Liver (tissue), 3 donors: ENCODE measurements at regions not wholly inside any gene's neighbourhood (a gene's known extent, or its start where the extent isn't known, plus 50 kb on each side); places are given as distances from the start of the nearest gene placed in this dataset.

Experiments used
- GABPA ChIP-seq, 2 donors: IDR thresholded peaks in 1 of 2; conservative IDR thresholded peaks in 1 of 2; 2 replicates each; pipeline ENCODE4 v1.6.1; 2016; ENCODE audit warnings: antibody characterized with exemption in 2 of 2, mild to moderate bottlenecking in 1 of 2, moderate library complexity in 1 of 2
- HNF4A ChIP-seq, 2 donors: conservative IDR thresholded peaks; 2 replicates each; pipeline ENCODE4 v1.6.1; 2016; ENCODE audit warnings: antibody characterized with exemption in 2 of 2, mild to moderate bottlenecking in 2 of 2
- NR2F2 ChIP-seq: IDR thresholded peaks from 2 replicates; pipeline ENCODE4 v1.6.1; 2016; ENCODE audit warnings: antibody characterized with exemption
- RAD21 ChIP-seq, 2 donors: IDR thresholded peaks; 2 replicates each; pipeline ENCODE4 v1.6.1; 2016; ENCODE audit warnings: antibody characterized with exemption in 2 of 2, mild to moderate bottlenecking in 2 of 2
- RXRA ChIP-seq, 2 donors: IDR thresholded peaks; 2 replicates each; pipeline ENCODE4 v1.6.1; 2017 to 2018; ENCODE audit warnings: antibody characterized with exemption in 2 of 2, mild to moderate bottlenecking in 1 of 2
- TF ChIP-seq, protein P1 (sequence below): IDR thresholded peaks from 2 replicates; pipeline ENCODE4 v1.6.1; 2016; ENCODE audit warnings: antibody characterized with exemption, mild to moderate bottlenecking
- TF ChIP-seq, protein P2 (sequence below): fragments of 150-350 bp; IDR thresholded peaks from 2 replicates; pipeline ENCODE4 v1.5.1; 2017; ENCODE audit warnings: improper control_type of control experiment, low read depth, low read length; ENCODE audit not compliant: missing input control
- TF ChIP-seq, protein P3 (sequence below): IDR thresholded peaks from 2 replicates; pipeline ENCODE4 v1.6.1; 2016; ENCODE audit warnings: antibody characterized with exemption
- TF ChIP-seq, protein P4 (sequence below): IDR thresholded peaks from 2 replicates; pipeline ENCODE4 v1.6.1; 2016; ENCODE audit warnings: antibody characterized with exemption
- donor health status: healthy.
- donor health status: healthy.

DNA sequence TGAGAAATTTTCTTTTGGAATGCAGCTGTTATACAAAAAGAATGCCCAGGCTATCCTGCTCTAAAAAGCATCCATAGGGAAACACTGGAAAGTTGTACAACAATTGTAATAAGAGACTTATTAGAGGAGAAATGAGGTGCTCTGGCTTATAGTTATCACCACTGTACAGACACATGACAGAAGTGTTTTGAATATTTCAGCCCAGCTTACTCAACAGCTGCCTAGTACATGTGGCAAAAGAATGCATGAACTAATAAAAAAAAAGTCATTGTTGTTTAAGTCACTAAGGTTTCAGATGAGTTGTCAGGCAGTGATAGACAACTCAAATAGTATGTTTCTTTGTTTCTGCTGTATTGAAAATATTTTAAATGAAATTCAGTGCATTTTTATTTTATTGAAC is 307.7 kb downstream of the GPM6A start:
- TF ChIP-seq, protein P1, sequence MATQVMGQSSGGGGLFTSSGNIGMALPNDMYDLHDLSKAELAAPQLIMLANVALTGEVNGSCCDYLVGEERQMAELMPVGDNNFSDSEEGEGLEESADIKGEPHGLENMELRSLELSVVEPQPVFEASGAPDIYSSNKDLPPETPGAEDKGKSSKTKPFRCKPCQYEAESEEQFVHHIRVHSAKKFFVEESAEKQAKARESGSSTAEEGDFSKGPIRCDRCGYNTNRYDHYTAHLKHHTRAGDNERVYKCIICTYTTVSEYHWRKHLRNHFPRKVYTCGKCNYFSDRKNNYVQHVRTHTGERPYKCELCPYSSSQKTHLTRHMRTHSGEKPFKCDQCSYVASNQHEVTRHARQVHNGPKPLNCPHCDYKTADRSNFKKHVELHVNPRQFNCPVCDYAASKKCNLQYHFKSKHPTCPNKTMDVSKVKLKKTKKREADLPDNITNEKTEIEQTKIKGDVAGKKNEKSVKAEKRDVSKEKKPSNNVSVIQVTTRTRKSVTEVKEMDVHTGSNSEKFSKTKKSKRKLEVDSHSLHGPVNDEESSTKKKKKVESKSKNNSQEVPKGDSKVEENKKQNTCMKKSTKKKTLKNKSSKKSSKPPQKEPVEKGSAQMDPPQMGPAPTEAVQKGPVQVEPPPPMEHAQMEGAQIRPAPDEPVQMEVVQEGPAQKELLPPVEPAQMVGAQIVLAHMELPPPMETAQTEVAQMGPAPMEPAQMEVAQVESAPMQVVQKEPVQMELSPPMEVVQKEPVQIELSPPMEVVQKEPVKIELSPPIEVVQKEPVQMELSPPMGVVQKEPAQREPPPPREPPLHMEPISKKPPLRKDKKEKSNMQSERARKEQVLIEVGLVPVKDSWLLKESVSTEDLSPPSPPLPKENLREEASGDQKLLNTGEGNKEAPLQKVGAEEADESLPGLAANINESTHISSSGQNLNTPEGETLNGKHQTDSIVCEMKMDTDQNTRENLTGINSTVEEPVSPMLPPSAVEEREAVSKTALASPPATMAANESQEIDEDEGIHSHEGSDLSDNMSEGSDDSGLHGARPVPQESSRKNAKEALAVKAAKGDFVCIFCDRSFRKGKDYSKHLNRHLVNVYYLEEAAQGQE: no peak
- TF ChIP-seq RXRA (IDR thresholded peaks at IDR 0.05) (no peak), HNF4A (conservative IDR thresholded peaks at IDR 0.05) (no peak), NR2F2 (no peak), GABPA (IDR thresholded peaks at IDR 0.05 in 1 of 2, conservative IDR thresholded peaks at IDR 0.05 in 1 of 2) (no peak), RAD21 (IDR thresholded peaks at IDR 0.05) (no peak)
- TF ChIP-seq, protein P2, sequence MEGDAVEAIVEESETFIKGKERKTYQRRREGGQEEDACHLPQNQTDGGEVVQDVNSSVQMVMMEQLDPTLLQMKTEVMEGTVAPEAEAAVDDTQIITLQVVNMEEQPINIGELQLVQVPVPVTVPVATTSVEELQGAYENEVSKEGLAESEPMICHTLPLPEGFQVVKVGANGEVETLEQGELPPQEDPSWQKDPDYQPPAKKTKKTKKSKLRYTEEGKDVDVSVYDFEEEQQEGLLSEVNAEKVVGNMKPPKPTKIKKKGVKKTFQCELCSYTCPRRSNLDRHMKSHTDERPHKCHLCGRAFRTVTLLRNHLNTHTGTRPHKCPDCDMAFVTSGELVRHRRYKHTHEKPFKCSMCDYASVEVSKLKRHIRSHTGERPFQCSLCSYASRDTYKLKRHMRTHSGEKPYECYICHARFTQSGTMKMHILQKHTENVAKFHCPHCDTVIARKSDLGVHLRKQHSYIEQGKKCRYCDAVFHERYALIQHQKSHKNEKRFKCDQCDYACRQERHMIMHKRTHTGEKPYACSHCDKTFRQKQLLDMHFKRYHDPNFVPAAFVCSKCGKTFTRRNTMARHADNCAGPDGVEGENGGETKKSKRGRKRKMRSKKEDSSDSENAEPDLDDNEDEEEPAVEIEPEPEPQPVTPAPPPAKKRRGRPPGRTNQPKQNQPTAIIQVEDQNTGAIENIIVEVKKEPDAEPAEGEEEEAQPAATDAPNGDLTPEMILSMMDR: no peak
- TF ChIP-seq, protein P3, sequence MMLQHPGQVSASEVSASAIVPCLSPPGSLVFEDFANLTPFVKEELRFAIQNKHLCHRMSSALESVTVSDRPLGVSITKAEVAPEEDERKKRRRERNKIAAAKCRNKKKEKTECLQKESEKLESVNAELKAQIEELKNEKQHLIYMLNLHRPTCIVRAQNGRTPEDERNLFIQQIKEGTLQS: no peak
- TF ChIP-seq, protein P4, sequence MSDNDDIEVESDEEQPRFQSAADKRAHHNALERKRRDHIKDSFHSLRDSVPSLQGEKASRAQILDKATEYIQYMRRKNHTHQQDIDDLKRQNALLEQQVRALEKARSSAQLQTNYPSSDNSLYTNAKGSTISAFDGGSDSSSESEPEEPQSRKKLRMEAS: no peak
